Gastroesophageal sphincter (tissue), 3 donors: ENCODE measurements at regions not wholly inside any gene's neighbourhood (a gene's known extent, or its start where the extent isn't known, plus 50 kb on each side); places are given as distances from the start of the nearest gene placed in this dataset.

ENCODE experiments used
- POLR2A ChIP-seq, 2 donors: fragments of 450-650 bp; IDR thresholded peaks; one replicate each; pipeline ENCODE4 v1.6.1; 2017; ENCODE audit warnings: antibody characterized with exemption in 2 of 2, mild to moderate bottlenecking in 2 of 2, moderate library complexity in 1 of 2
- POLR2AphosphoS5 ChIP-seq: sonication (generic); formaldehyde crosslinking; IDR thresholded peaks from one replicate; pipeline ENCODE4 v1.6.1; 2017; ENCODE audit warnings: antibody characterized with exemption
- TF ChIP-seq, protein P1 (sequence below), 4 experiments: fragments of 200-600 bp in 2 of 4; fragments of 450-650 bp in 2 of 4; sonication (generic) in 1 of 4; IDR thresholded peaks; one replicate each; pipeline ENCODE4 v1.5.1; 2017 to 2019; ENCODE audit warnings: antibody characterized with exemption in 4 of 4, mild to moderate bottlenecking in 2 of 4, moderate library complexity in 2 of 4

DNA sequence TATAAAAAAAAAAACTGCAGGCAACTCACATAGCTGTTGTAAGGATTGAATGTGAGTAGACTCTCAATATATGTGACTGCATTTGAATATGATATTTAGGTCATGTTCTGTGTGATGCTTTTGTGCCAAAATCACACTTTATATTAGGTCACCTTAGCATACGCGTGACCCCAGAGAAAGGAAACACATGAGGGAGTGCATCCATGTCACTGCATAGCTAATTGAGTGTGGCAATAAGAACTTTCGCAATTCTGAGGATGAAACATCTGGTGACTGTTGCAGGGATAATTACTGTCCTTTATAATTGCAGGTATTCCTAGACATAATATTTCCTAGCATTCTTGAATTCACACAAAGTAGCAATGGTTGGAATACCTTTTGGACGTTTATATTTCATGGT is 459.5 kb upstream of the KLF4 start:
- TF ChIP-seq, protein P1, sequence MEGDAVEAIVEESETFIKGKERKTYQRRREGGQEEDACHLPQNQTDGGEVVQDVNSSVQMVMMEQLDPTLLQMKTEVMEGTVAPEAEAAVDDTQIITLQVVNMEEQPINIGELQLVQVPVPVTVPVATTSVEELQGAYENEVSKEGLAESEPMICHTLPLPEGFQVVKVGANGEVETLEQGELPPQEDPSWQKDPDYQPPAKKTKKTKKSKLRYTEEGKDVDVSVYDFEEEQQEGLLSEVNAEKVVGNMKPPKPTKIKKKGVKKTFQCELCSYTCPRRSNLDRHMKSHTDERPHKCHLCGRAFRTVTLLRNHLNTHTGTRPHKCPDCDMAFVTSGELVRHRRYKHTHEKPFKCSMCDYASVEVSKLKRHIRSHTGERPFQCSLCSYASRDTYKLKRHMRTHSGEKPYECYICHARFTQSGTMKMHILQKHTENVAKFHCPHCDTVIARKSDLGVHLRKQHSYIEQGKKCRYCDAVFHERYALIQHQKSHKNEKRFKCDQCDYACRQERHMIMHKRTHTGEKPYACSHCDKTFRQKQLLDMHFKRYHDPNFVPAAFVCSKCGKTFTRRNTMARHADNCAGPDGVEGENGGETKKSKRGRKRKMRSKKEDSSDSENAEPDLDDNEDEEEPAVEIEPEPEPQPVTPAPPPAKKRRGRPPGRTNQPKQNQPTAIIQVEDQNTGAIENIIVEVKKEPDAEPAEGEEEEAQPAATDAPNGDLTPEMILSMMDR (IDR thresholded peaks at IDR 0.05), result no peak
- TF ChIP-seq POLR2A (IDR thresholded peaks at IDR 0.05), result no peak
- no peak for TF ChIP-seq POLR2AphosphoS5
